ENCODE measurements at regions not wholly inside any gene's neighbourhood (a gene's known extent, or its start where the extent isn't known, plus 50 kb on each side); places are given as distances from the start of the nearest gene placed in this dataset.
"Not testable (repeated sequence)": the region's sequence is repeated elsewhere in the genome, so short reads cannot be mapped to it uniquely, and the experiment has no call there.

DNA sequence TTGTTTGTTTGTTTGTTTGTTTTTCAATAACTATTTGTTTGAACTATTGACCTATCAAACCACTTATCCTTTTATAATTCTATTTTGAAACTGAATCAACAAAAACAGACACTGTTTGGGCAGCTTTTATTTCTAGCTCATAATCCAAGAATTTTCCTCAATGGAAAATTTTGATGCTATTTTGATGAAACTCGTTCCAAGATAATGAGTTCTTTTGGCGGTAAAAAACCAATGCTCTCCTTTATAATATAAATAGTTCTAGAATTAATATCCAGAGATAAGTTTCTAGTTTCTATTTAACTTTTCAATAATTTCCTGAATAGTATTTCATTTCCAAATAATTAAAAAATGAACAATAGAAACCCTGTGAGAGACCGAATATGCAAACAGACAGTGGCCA lies 146.5 kb upstream of the EDNRB start:
- Mint-ChIP-seq H3K27ac (ENCODE audit: unreplicated experiment) (no peak overlapping the region), H3K9me3 (ENCODE audit: unreplicated experiment) (peaks cover 5% of the 10 kb centered on the region), H3K4me3 (ENCODE audit: unreplicated experiment) (no peak overlapping the region), H3K36me3 (ENCODE audit: unreplicated experiment) (no peaks in the 10 kb centered on the region), H3K4me1 (ENCODE audit: unreplicated experiment) (no peaks in the 10 kb centered on the region), H3K27me3 (ENCODE audit: unreplicated experiment) (no peaks in the 10 kb centered on the region)
- DNase-seq (ENCODE audit: extremely low spot score, unreplicated experiment), result no peak
- TF ChIP-seq, protein P1, sequence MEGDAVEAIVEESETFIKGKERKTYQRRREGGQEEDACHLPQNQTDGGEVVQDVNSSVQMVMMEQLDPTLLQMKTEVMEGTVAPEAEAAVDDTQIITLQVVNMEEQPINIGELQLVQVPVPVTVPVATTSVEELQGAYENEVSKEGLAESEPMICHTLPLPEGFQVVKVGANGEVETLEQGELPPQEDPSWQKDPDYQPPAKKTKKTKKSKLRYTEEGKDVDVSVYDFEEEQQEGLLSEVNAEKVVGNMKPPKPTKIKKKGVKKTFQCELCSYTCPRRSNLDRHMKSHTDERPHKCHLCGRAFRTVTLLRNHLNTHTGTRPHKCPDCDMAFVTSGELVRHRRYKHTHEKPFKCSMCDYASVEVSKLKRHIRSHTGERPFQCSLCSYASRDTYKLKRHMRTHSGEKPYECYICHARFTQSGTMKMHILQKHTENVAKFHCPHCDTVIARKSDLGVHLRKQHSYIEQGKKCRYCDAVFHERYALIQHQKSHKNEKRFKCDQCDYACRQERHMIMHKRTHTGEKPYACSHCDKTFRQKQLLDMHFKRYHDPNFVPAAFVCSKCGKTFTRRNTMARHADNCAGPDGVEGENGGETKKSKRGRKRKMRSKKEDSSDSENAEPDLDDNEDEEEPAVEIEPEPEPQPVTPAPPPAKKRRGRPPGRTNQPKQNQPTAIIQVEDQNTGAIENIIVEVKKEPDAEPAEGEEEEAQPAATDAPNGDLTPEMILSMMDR (IDR thresholded peaks at IDR 0.05), result no peak

DNA sequence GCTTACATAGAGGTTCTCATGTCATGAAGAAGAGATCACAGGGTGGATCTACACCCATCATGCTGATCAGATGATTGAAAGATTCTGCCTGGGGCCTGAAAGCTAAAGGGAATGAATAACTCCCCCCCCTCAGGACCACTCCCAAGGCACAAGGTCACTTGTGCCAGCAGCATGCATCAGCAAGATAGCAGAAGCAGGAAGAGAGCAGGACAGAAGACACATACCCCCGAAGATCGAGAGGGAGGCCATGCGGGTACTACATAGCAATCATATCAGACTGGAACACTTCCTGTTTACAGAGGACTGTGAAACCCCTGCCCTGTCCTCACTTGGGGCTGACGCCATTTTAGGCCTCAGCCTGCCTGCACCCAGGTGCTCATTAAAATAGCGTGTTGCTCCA lies 143.2 kb upstream of the EDNRB start:
- Mint-ChIP-seq H3K36me3 (ENCODE audit: unreplicated experiment) (no peaks in the 10 kb centered on the region), H3K27ac (ENCODE audit: unreplicated experiment) (no peak overlapping the region), H3K27me3 (ENCODE audit: unreplicated experiment) (no peaks in the 10 kb centered on the region), H3K9me3 (ENCODE audit: unreplicated experiment) (peaks cover 22% of the 10 kb centered on the region), H3K4me1 (ENCODE audit: unreplicated experiment) (no peaks in the 10 kb centered on the region), H3K4me3 (ENCODE audit: unreplicated experiment) (no peak overlapping the region)
- TF ChIP-seq, protein P1 (IDR thresholded peaks at IDR 0.05), result no peak
- DNase-seq (ENCODE audit: extremely low spot score, unreplicated experiment), result no peak

GRCh38 chr13:78060966-78061365 lies 142.3 kb upstream of the EDNRB start:
- Mint-ChIP-seq H3K27me3 (ENCODE audit: unreplicated experiment) (no peaks in the 10 kb centered on the region), H3K9me3 (ENCODE audit: unreplicated experiment) (peaks cover 30% of the 10 kb centered on the region), H3K4me1 (ENCODE audit: unreplicated experiment) (no peaks in the 10 kb centered on the region), H3K27ac (ENCODE audit: unreplicated experiment) (no peak overlapping the region), H3K4me3 (ENCODE audit: unreplicated experiment) (no peak overlapping the region), H3K36me3 (ENCODE audit: unreplicated experiment) (no peaks in the 10 kb centered on the region)
- DNase-seq (ENCODE audit: extremely low spot score, unreplicated experiment), result no peak
- TF ChIP-seq, protein P1 (IDR thresholded peaks at IDR 0.05), result no peak

DNA sequence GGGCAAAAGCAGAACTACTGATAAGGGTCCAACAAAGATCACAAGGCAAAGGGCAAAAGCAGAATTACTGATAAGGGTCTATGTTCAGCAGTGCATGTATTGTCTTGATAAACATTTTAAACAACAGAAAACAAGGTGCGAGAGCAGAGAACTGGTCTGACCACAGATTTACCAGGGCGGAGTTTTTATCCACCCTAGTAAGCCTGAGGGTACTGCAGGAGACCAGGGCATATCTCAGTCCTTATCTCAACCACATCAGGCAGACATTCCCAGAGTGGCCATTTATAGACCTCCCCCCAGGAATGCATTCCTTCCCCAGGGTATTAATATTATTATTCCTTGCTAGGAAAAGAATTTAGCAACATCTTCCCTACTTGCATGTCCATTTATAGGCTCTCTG lies 138.2 kb upstream of the EDNRB start:
- H3K27me3 Mint-ChIP-seq (ENCODE audit: unreplicated experiment); H3K4me1 Mint-ChIP-seq (ENCODE audit: unreplicated experiment); H3K36me3 Mint-ChIP-seq (ENCODE audit: unreplicated experiment); H3K4me3 Mint-ChIP-seq (ENCODE audit: unreplicated experiment); H3K27ac Mint-ChIP-seq (ENCODE audit: unreplicated experiment); DNase-seq (ENCODE audit: extremely low spot score, unreplicated experiment): not testable (repeated sequence)
- H3K9me3 Mint-ChIP-seq (ENCODE audit: unreplicated experiment), result peaks cover 36% of the 10 kb centered on the region

GRCh38 chr13:78054157-78054556 lies 135.5 kb upstream of the EDNRB start:
- H3K36me3 Mint-ChIP-seq (ENCODE audit: unreplicated experiment), result no peaks in the 10 kb centered on the region

More at GRCh38 chr13:78054157-78054556, 135.5 kb upstream of the EDNRB start:
- no peak overlapping the region for H3K27ac Mint-ChIP-seq (ENCODE audit: unreplicated experiment)
- TF ChIP-seq, protein P1 (IDR thresholded peaks at IDR 0.05), result no peak
- H3K27me3 Mint-ChIP-seq (ENCODE audit: unreplicated experiment), result no peaks in the 10 kb centered on the region
- no peaks in the 10 kb centered on the region for H3K4me1 Mint-ChIP-seq (ENCODE audit: unreplicated experiment)
- no peak overlapping the region for H3K4me3 Mint-ChIP-seq (ENCODE audit: unreplicated experiment)
- peaks cover 22% of the 10 kb centered on the region for H3K9me3 Mint-ChIP-seq (ENCODE audit: unreplicated experiment)
- DNase-seq (ENCODE audit: extremely low spot score, unreplicated experiment), result no peak
